ENCODE measurements at regions not wholly inside any gene's neighbourhood (a gene's known extent, or its start where the extent isn't known, plus 50 kb on each side); places are given as distances from the start of the nearest gene placed in this dataset.

DNA sequence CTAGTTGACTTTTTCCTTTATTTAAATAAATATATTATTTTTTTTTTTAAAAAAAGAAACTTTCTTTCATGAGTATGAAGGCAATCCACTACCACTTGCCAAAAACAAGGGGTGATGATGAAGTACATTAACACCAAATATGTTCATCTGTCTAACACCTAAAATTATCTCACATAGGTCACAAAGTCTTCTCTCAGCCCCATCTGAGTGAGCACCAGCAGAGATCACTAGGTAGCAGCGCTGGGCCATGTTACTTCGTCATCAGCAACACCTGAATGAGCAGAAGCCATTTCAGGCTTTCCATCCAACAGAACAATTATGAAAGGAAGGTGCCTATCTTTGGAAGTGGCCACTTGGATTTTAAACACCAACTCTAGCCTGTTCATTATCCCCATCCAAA lies 811.6 kb upstream of the AMELY start:
- no peak for TF ChIP-seq POLR2A (IDR thresholded peaks at IDR 0.05)
- TF ChIP-seq, protein P1, sequence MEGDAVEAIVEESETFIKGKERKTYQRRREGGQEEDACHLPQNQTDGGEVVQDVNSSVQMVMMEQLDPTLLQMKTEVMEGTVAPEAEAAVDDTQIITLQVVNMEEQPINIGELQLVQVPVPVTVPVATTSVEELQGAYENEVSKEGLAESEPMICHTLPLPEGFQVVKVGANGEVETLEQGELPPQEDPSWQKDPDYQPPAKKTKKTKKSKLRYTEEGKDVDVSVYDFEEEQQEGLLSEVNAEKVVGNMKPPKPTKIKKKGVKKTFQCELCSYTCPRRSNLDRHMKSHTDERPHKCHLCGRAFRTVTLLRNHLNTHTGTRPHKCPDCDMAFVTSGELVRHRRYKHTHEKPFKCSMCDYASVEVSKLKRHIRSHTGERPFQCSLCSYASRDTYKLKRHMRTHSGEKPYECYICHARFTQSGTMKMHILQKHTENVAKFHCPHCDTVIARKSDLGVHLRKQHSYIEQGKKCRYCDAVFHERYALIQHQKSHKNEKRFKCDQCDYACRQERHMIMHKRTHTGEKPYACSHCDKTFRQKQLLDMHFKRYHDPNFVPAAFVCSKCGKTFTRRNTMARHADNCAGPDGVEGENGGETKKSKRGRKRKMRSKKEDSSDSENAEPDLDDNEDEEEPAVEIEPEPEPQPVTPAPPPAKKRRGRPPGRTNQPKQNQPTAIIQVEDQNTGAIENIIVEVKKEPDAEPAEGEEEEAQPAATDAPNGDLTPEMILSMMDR (IDR thresholded peaks at IDR 0.05) = no peak
